ENCODE measurements at regions not wholly inside any gene's neighbourhood (a gene's known extent, or its start where the extent isn't known, plus 50 kb on each side); places are given as distances from the start of the nearest gene placed in this dataset.
A peak's percentile ranks its signal among the peaks of the same experiment; 100 is the strongest.
"Not testable (repeated sequence)": the region's sequence is repeated elsewhere in the genome, so short reads cannot be mapped to it uniquely, and the experiment has no call there.

- no peak for DNase-seq (ENCODE audit: low read depth)
- no peak overlapping the region for H3K9ac ChIP-seq (ENCODE audit: low read length)
- H3K4me3 ChIP-seq (ENCODE audit: low read length): no peak overlapping the region
- no peaks in the 10 kb centered on the region for H3K9me3 ChIP-seq (ENCODE audit: control insufficient read depth, low read length)
- no peaks in the 10 kb centered on the region for H3K27me3 ChIP-seq (replicated peaks; ENCODE audit: control insufficient read depth, insufficient read depth, low read length)
- H3K36me3 ChIP-seq (ENCODE audit: control insufficient read depth, insufficient read depth, low read length, severe bottlenecking): no peaks in the 10 kb centered on the region
- H3K4me1 ChIP-seq (ENCODE audit: control insufficient read depth, insufficient read depth, low read length): no peaks in the 10 kb centered on the region
These were observed 159.4 kb upstream of the KBTBD8 start for GRCh38 chr3:66838704-66839103.

- Histone ChIP-seq H3K4me1 (ENCODE audit: control insufficient read depth, insufficient read depth, low read length) (no peaks in the 10 kb centered on the region), H3K4me3 (ENCODE audit: low read length) (no peak overlapping the region), H3K9ac (ENCODE audit: low read length) (no peak overlapping the region), H3K27me3 (replicated peaks; ENCODE audit: control insufficient read depth, insufficient read depth, low read length) (no peaks in the 10 kb centered on the region), H3K9me3 (ENCODE audit: control insufficient read depth, low read length) (no peaks in the 10 kb centered on the region), H3K36me3 (ENCODE audit: control insufficient read depth, insufficient read depth, low read length, severe bottlenecking) (no peaks in the 10 kb centered on the region)
- no peak for DNase-seq (ENCODE audit: low read depth)
These were observed 158.6 kb upstream of the KBTBD8 start for GRCh38 chr3:66839508-66839907.

- H3K9me3 ChIP-seq (ENCODE audit: control insufficient read depth, low read length); H3K27me3 ChIP-seq (replicated peaks; ENCODE audit: control insufficient read depth, insufficient read depth, low read length); H3K4me3 ChIP-seq (ENCODE audit: low read length); H3K9ac ChIP-seq (ENCODE audit: low read length); H3K4me1 ChIP-seq (ENCODE audit: control insufficient read depth, insufficient read depth, low read length); DNase-seq (ENCODE audit: low read depth); H3K36me3 ChIP-seq (ENCODE audit: control insufficient read depth, insufficient read depth, low read length, severe bottlenecking): not testable (repeated sequence)
These were observed 155.2 kb upstream of the KBTBD8 start for GRCh38 chr3:66842761-66843464.

GRCh38 chr3:66851894-66852613, 146.1 kb upstream of the KBTBD8 start:
- Histone ChIP-seq H3K9ac (ENCODE audit: low read length) (no peak overlapping the region), H3K27me3 (replicated peaks; ENCODE audit: control insufficient read depth, insufficient read depth, low read length) (peaks cover 18% of the 10 kb centered on the region), H3K36me3 (ENCODE audit: control insufficient read depth, insufficient read depth, low read length, severe bottlenecking) (no peaks in the 10 kb centered on the region), H3K9me3 (ENCODE audit: control insufficient read depth, low read length) (no peaks in the 10 kb centered on the region), H3K4me1 (ENCODE audit: control insufficient read depth, insufficient read depth, low read length) (no peaks in the 10 kb centered on the region), H3K4me3 (ENCODE audit: low read length) (no peak overlapping the region)
- DNase-seq (ENCODE audit: low read depth): peak; percentile 8

GRCh38 chr3:66854601-66855151, 143.4 kb upstream of the KBTBD8 start:
- no peaks in the 10 kb centered on the region for H3K4me1 ChIP-seq (ENCODE audit: control insufficient read depth, insufficient read depth, low read length)
- H3K9ac ChIP-seq (ENCODE audit: low read length): no peak overlapping the region
- no peaks in the 10 kb centered on the region for H3K9me3 ChIP-seq (ENCODE audit: control insufficient read depth, low read length)
- H3K4me3 ChIP-seq (ENCODE audit: low read length): no peak overlapping the region
- no peaks in the 10 kb centered on the region for H3K36me3 ChIP-seq (ENCODE audit: control insufficient read depth, insufficient read depth, low read length, severe bottlenecking)
- no peak for DNase-seq (ENCODE audit: low read depth)
- peaks cover 24% of the 10 kb centered on the region for H3K27me3 ChIP-seq (replicated peaks; ENCODE audit: control insufficient read depth, insufficient read depth, low read length)

- no peak for DNase-seq (ENCODE audit: low read depth)
- Histone ChIP-seq H3K9me3 (ENCODE audit: control insufficient read depth, low read length) (no peaks in the 10 kb centered on the region), H3K9ac (ENCODE audit: low read length) (no peak overlapping the region), H3K27me3 (replicated peaks; ENCODE audit: control insufficient read depth, insufficient read depth, low read length) (peaks cover 24% of the 10 kb centered on the region), H3K4me1 (ENCODE audit: control insufficient read depth, insufficient read depth, low read length) (no peaks in the 10 kb centered on the region), H3K36me3 (ENCODE audit: control insufficient read depth, insufficient read depth, low read length, severe bottlenecking) (no peaks in the 10 kb centered on the region), H3K4me3 (ENCODE audit: low read length) (no peak overlapping the region)
These were observed 141.6 kb upstream of the KBTBD8 start for GRCh38 chr3:66856533-66856932.

- no peaks in the 10 kb centered on the region for H3K36me3 ChIP-seq (ENCODE audit: control insufficient read depth, insufficient read depth, low read length, severe bottlenecking)
- no peaks in the 10 kb centered on the region for H3K9me3 ChIP-seq (ENCODE audit: control insufficient read depth, low read length)
- no peak overlapping the region for H3K9ac ChIP-seq (ENCODE audit: low read length)
- no peaks in the 10 kb centered on the region for H3K4me1 ChIP-seq (ENCODE audit: control insufficient read depth, insufficient read depth, low read length)
- H3K4me3 ChIP-seq (ENCODE audit: low read length): no peak overlapping the region
- H3K27me3 ChIP-seq (replicated peaks; ENCODE audit: control insufficient read depth, insufficient read depth, low read length): peaks cover 21% of the 10 kb centered on the region
- DNase-seq (ENCODE audit: low read depth): no peak
These were observed 139.3 kb upstream of the KBTBD8 start for GRCh38 chr3:66858656-66859381.

GRCh38 chr3:66860771-66861170, 137.3 kb upstream of the KBTBD8 start:
- H3K4me3 ChIP-seq (ENCODE audit: low read length): no peak overlapping the region
- H3K9ac ChIP-seq (ENCODE audit: low read length): no peak overlapping the region
- H3K36me3 ChIP-seq (ENCODE audit: control insufficient read depth, insufficient read depth, low read length, severe bottlenecking): no peaks in the 10 kb centered on the region
- no peaks in the 10 kb centered on the region for H3K4me1 ChIP-seq (ENCODE audit: control insufficient read depth, insufficient read depth, low read length)
- H3K27me3 ChIP-seq (replicated peaks; ENCODE audit: control insufficient read depth, insufficient read depth, low read length): peaks cover 11% of the 10 kb centered on the region
- DNase-seq (ENCODE audit: low read depth): no peak
- no peaks in the 10 kb centered on the region for H3K9me3 ChIP-seq (ENCODE audit: control insufficient read depth, low read length)

GRCh38 chr3:66863205-66864111, 134.6 kb upstream of the KBTBD8 start:
- peaks cover 6% of the 10 kb centered on the region for H3K27me3 ChIP-seq (replicated peaks; ENCODE audit: control insufficient read depth, insufficient read depth, low read length)
- H3K4me1 ChIP-seq (ENCODE audit: control insufficient read depth, insufficient read depth, low read length): no peaks in the 10 kb centered on the region
- H3K9ac ChIP-seq (ENCODE audit: low read length): no peak overlapping the region
- H3K9me3 ChIP-seq (ENCODE audit: control insufficient read depth, low read length): no peaks in the 10 kb centered on the region
- no peak overlapping the region for H3K4me3 ChIP-seq (ENCODE audit: low read length)
- no peaks in the 10 kb centered on the region for H3K36me3 ChIP-seq (ENCODE audit: control insufficient read depth, insufficient read depth, low read length, severe bottlenecking)
- no peak for DNase-seq (ENCODE audit: low read depth)

- Histone ChIP-seq H3K4me3 (ENCODE audit: low read length) (no peak overlapping the region), H3K9me3 (ENCODE audit: control insufficient read depth, low read length) (no peaks in the 10 kb centered on the region), H3K27me3 (replicated peaks; ENCODE audit: control insufficient read depth, insufficient read depth, low read length) (no peaks in the 10 kb centered on the region), H3K4me1 (ENCODE audit: control insufficient read depth, insufficient read depth, low read length) (no peaks in the 10 kb centered on the region), H3K9ac (ENCODE audit: low read length) (no peak overlapping the region), H3K36me3 (ENCODE audit: control insufficient read depth, insufficient read depth, low read length, severe bottlenecking) (no peaks in the 10 kb centered on the region)
- DNase-seq (ENCODE audit: low read depth): no peak
These were observed 113.4 kb upstream of the KBTBD8 start for GRCh38 chr3:66884659-66885058.
